GM12864 (cell line): ENCODE measurements at regions not wholly inside any gene's neighbourhood (a gene's known extent, or its start where the extent isn't known, plus 50 kb on each side); places are given as distances from the start of the nearest gene placed in this dataset.

Experiments
- DNase-seq: peaks from one replicate; pipeline ENCODE4 v3.0.0-alpha.2; 2011; ENCODE audit warnings: low read depth
- H3K4me3 ChIP-seq: 2 replicates; pipeline ENCODE4 v1.5.1; 2011; ENCODE audit warnings: mild to moderate bottlenecking, low read depth, low read length, control low read depth
- TF ChIP-seq, protein P1 (sequence below): IDR thresholded peaks from 2 replicates; pipeline ENCODE4 v1.5.1; 2011; ENCODE audit warnings: low read depth, mild to moderate bottlenecking, moderate library complexity, low read length, control low read depth, inconsistent platforms; ENCODE audit errors: missing control alignments

DNA sequence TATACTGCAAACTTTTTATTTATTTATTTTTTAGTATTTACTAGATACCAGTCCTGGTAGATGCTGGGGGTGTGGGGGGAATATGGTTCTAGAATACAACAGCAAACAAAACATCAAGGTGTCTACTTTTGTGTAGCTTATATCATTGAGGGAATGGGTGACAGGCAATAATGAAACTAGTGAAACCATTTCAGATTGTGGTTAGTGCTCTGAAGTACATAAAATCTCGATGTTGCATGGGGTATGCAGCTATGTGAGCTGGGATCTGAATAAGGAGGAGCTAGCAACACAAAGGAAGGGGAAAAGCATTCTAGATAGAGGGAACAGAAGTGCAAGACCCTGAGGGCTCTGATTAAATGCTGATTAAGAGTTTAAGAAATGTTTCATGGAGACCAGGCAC lies 103.5 kb downstream of the WT1 start:
- DNase-seq = no peak
- TF ChIP-seq, protein P1, sequence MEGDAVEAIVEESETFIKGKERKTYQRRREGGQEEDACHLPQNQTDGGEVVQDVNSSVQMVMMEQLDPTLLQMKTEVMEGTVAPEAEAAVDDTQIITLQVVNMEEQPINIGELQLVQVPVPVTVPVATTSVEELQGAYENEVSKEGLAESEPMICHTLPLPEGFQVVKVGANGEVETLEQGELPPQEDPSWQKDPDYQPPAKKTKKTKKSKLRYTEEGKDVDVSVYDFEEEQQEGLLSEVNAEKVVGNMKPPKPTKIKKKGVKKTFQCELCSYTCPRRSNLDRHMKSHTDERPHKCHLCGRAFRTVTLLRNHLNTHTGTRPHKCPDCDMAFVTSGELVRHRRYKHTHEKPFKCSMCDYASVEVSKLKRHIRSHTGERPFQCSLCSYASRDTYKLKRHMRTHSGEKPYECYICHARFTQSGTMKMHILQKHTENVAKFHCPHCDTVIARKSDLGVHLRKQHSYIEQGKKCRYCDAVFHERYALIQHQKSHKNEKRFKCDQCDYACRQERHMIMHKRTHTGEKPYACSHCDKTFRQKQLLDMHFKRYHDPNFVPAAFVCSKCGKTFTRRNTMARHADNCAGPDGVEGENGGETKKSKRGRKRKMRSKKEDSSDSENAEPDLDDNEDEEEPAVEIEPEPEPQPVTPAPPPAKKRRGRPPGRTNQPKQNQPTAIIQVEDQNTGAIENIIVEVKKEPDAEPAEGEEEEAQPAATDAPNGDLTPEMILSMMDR = no peak
- no peak overlapping the region for H3K4me3 ChIP-seq

DNA sequence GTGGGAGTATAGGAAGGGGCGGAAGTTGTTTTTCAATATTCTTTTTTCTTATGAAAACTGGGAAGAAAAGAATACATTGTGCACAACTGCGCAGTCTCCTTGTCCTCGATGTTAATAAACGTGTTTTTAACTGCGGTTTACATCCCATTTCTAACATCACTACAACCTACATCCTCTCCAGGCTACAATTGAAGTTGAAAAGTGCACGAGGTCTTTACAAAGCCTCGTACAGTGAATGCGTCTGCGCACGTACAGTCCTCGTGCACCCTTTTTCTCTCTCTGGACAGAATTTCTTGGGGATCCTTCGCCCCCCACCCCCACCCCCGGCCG lies 102.4 kb downstream of the WT1 start:
- TF ChIP-seq, protein P1 = no peak
- H3K4me3 ChIP-seq = no peak overlapping the region
- no peak for DNase-seq

DNA sequence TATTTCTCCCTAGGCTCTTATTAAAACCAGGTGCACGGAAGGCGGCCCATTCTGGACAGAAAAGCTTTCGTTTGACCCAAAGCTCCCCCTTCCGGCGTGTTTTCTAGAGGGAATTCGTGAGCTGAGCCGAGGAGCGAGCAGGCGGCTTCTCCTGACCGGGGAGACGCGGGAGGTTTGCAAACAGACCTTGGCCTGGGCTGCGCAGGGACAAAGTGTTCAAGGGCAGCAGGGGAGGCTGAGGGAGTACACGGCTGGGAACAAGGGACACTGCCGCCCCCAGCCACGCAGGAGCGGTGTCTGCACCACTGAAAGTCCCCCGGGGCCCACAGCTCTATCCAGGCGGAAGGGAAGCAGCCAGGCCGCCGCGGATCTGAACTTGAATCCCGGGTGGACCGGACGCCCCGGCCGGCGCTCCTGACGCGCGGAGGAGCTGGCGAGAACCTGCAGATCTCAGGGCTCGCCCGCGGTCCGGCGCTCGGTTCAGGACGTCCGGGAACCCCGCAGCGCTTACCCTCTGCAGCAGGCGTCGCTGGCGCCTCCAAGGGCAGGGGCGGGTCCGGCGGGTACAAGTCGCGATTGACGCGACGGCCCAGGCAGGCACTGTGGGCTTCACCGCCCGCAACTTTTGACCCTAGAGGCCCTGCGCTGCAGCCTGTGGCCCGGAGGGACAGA lies 101.9 kb downstream of the WT1 start:
- TF ChIP-seq, protein P1 = no peak
- DNase-seq = no peak
- H3K4me3 ChIP-seq = no peak overlapping the region

DNA sequence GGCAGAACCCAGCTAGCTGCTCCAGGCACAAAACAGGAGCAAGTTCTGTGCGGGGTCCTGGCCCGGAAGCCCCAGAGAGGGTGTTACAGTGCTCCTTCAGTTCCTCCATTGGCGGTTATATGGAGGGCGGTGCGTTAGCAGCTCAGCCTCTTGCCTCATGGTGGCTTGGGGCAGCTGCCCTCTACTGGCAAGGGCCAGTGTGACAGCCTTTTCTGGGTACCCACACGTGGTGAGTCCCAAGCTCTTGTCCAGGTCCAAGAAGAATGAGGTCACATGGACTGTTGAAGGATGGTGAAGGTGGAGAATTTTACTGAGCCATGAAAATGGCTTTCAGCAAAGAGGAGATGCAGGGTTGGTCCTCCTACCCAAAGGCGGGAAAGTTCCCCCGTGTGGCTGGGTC lies 100.5 kb downstream of the WT1 start:
- DNase-seq = no peak
- H3K4me3 ChIP-seq = no peak overlapping the region

More for the DNA sequence above, 100.5 kb downstream of the WT1 start:
- TF ChIP-seq, protein P1 = peak; percentile 44
